ENCODE measurements at regions not wholly inside any gene's neighbourhood (a gene's known extent, or its start where the extent isn't known, plus 50 kb on each side); places are given as distances from the start of the nearest gene placed in this dataset.

- TF ChIP-seq, protein P1, sequence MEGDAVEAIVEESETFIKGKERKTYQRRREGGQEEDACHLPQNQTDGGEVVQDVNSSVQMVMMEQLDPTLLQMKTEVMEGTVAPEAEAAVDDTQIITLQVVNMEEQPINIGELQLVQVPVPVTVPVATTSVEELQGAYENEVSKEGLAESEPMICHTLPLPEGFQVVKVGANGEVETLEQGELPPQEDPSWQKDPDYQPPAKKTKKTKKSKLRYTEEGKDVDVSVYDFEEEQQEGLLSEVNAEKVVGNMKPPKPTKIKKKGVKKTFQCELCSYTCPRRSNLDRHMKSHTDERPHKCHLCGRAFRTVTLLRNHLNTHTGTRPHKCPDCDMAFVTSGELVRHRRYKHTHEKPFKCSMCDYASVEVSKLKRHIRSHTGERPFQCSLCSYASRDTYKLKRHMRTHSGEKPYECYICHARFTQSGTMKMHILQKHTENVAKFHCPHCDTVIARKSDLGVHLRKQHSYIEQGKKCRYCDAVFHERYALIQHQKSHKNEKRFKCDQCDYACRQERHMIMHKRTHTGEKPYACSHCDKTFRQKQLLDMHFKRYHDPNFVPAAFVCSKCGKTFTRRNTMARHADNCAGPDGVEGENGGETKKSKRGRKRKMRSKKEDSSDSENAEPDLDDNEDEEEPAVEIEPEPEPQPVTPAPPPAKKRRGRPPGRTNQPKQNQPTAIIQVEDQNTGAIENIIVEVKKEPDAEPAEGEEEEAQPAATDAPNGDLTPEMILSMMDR (IDR thresholded peaks at IDR 0.05) = no peak
- no peak for TF ChIP-seq POLR2A (IDR thresholded peaks at IDR 0.05)
These were observed 140.1 kb downstream of the MXRA5 start for GRCh38 chrX:3206314-3206713.

Measured in esophagus squamous epithelium (tissue), 4 donors.